Upper lobe of left lung (tissue), 6 donors: ENCODE measurements at regions not wholly inside any gene's neighbourhood (a gene's known extent, or its start where the extent isn't known, plus 50 kb on each side); places are given as distances from the start of the nearest gene placed in this dataset.

Source experiments
- ATAC-seq, 2 donors: fragments of 200-7000 bp; cut with Tn5 transposase; one replicate each; pipeline ENCODE4 v1.9.1; 2022; ENCODE audit warnings: mild to moderate bottlenecking in 2 of 2, moderate library complexity in 2 of 2; ENCODE audit not compliant: low FRiP score in 2 of 2
- DNase-seq, 2 donors: peaks; one replicate each; pipeline ENCODE4 v3.0.0-alpha.2; 2019 to 2020
- H3K27ac ChIP-seq, 4 donors: fragments of 200-600 bp; sonication (generic); one replicate each; pipeline ENCODE4 v1.5.1; 2016 to 2019
- H3K27me3 ChIP-seq, 4 donors: fragments of 200-600 bp; sonication (generic); one replicate each; pipeline ENCODE4 v1.5.1; 2017 to 2019
- H3K36me3 ChIP-seq, 4 donors: fragments of 200-600 bp; sonication (generic); one replicate each; pipeline ENCODE4 v1.5.1; 2016 to 2019
- H3K4me1 ChIP-seq, 4 donors: fragments of 200-600 bp; sonication (generic); one replicate each; pipeline ENCODE4 v1.5.1; 2018 to 2019
- H3K4me3 ChIP-seq, 4 donors: fragments of 200-600 bp; sonication (generic); one replicate each; pipeline ENCODE4 v1.5.1; 2017 to 2019; ENCODE audit warnings: mild to moderate bottlenecking in 2 of 4, moderate library complexity in 1 of 4
- H3K9me3 ChIP-seq, 4 donors: fragments of 200-600 bp; sonication (generic); one replicate each; pipeline ENCODE4 v1.5.1; 2018 to 2019
- CTCF ChIP-seq, 6 experiments: fragments of 450-650 bp in 4 of 6; fragments of 200-600 bp in 2 of 6; sonication (generic) in 2 of 6; IDR thresholded peaks; one replicate each; pipeline ENCODE4 v1.5.1; 2016 to 2019; ENCODE audit warnings: antibody characterized with exemption in 6 of 6
- EP300 ChIP-seq, 4 donors: sonication (generic); formaldehyde crosslinking; IDR thresholded peaks; one replicate each; pipeline ENCODE4 v1.5.1; 2017; ENCODE audit warnings: antibody characterized with exemption in 4 of 4, control low read depth in 2 of 4
- POLR2A ChIP-seq, 4 donors: fragments of 450-650 bp; IDR thresholded peaks; one replicate each; pipeline ENCODE4 v1.5.1; 2016 to 2017; ENCODE audit warnings: antibody characterized with exemption in 4 of 4, mild to moderate bottlenecking in 2 of 4
- POLR2AphosphoS5 ChIP-seq, 2 donors: sonication (generic); formaldehyde crosslinking; IDR thresholded peaks; one replicate each; pipeline ENCODE4 v1.5.1; 2017; ENCODE audit warnings: antibody characterized with exemption in 2 of 2
- WGBS, 2 donors: methylation state at CpG; one replicate each; pipeline ENCODE4 v1.1.5; 2017 to 2018; 5-methylcytosine and 5-hydroxymethylcytosine counted together
- donor health status: DM: no; HTN: no; CAD: no; lungs with moderate emphysema.
- donor health status: DM: no; HTN: yes; CAD: no; lungs with severe emphysema.

- Histone ChIP-seq H3K36me3 (no peaks in the 10 kb centered on the region), H3K4me1 (peaks cover 0 to 6% (median 3%) of the 10 kb centered on the region in 4 donors), H3K27ac (peak overlapping the region in 2 of 4 donors; percentile 43 to 69), H3K9me3 (no peaks in the 10 kb centered on the region), H3K4me3 (no peak overlapping the region), H3K27me3 (no peaks in the 10 kb centered on the region)
- ATAC-seq = no peak
- WGBS, 2 donors = 78 to 88% methylated on average over 8 of the region's 8 CpGs
- DNase-seq = no peak
- no peak for TF ChIP-seq CTCF (IDR thresholded peaks at IDR 0.05)
- TF ChIP-seq EP300 (IDR thresholded peaks at IDR 0.05) = no peak
These were observed 54.8 kb upstream of the DLG1 start for GRCh38 chr3:197353001-197353866.

GRCh38 chr3:197352382-197352781 is 54.0 kb upstream of the DLG1 start:
- no peak overlapping the region for H3K27ac ChIP-seq
- H3K36me3 ChIP-seq = no peaks in the 10 kb centered on the region
- 64 to 72% methylated on average over 5 of the region's 5 CpGs for WGBS, 2 donors
- H3K4me3 ChIP-seq = no peak overlapping the region
- H3K9me3 ChIP-seq = no peaks in the 10 kb centered on the region
- TF ChIP-seq POLR2AphosphoS5 (IDR thresholded peaks at IDR 0.05) (peak in 1 of 2 donors; percentile 19), POLR2A (IDR thresholded peaks at IDR 0.05) (no peak)
- peaks cover 0 to 6% (median 3%) of the 10 kb centered on the region in 4 donors for H3K4me1 ChIP-seq
- ATAC-seq (peak in 1 of 2 donors; percentile 61), DNase-seq (no peak)
- H3K27me3 ChIP-seq = no peaks in the 10 kb centered on the region

- peaks cover 0 to 3% (median under 1%) of the 10 kb centered on the region in 4 donors for H3K4me1 ChIP-seq
- TF ChIP-seq POLR2A (IDR thresholded peaks at IDR 0.05) = no peak
- TF ChIP-seq POLR2AphosphoS5 (IDR thresholded peaks at IDR 0.05) = no peak
- no peak for TF ChIP-seq EP300 (IDR thresholded peaks at IDR 0.05)
- no peak for TF ChIP-seq CTCF (IDR thresholded peaks at IDR 0.05)
These were observed 52.0 kb upstream of the DLG1 start for GRCh38 chr3:197350446-197350845.

GRCh38 chr3:197349368-197349767 is 51.0 kb upstream of the DLG1 start:
- ATAC-seq = no peak
- H3K9me3 ChIP-seq = no peaks in the 10 kb centered on the region
- 77 to 89% methylated on average over 8 of the region's 8 CpGs for WGBS, 2 donors

More at GRCh38 chr3:197350446-197350845, 52.0 kb upstream of the DLG1 start:
- Histone ChIP-seq H3K9me3 (no peaks in the 10 kb centered on the region), H3K36me3 (no peaks in the 10 kb centered on the region), H3K27me3 (no peaks in the 10 kb centered on the region), H3K4me3 (no peak overlapping the region), H3K27ac (no peak overlapping the region)
- WGBS, 2 donors = 78 to 81% methylated on average over 13 of the region's 13 CpGs
- ATAC-seq (no peak), DNase-seq (no peak)

More at GRCh38 chr3:197349368-197349767, 51.0 kb upstream of the DLG1 start:
- no peak for DNase-seq
- Histone ChIP-seq H3K4me3 (no peak overlapping the region), H3K27ac (no peak overlapping the region), H3K36me3 (no peaks in the 10 kb centered on the region), H3K4me1 (peaks cover 0 to 3% (median 0%) of the 10 kb centered on the region in 4 donors), H3K27me3 (no peaks in the 10 kb centered on the region)
- TF ChIP-seq POLR2A (IDR thresholded peaks at IDR 0.05) = no peak
- TF ChIP-seq POLR2AphosphoS5 (IDR thresholded peaks at IDR 0.05) = no peak
- TF ChIP-seq CTCF (IDR thresholded peaks at IDR 0.05) = no peak
- TF ChIP-seq EP300 (IDR thresholded peaks at IDR 0.05) = no peak
